ENCODE measurements at regions not wholly inside any gene's neighbourhood (a gene's known extent, or its start where the extent isn't known, plus 50 kb on each side); places are given as distances from the start of the nearest gene placed in this dataset.

DNA sequence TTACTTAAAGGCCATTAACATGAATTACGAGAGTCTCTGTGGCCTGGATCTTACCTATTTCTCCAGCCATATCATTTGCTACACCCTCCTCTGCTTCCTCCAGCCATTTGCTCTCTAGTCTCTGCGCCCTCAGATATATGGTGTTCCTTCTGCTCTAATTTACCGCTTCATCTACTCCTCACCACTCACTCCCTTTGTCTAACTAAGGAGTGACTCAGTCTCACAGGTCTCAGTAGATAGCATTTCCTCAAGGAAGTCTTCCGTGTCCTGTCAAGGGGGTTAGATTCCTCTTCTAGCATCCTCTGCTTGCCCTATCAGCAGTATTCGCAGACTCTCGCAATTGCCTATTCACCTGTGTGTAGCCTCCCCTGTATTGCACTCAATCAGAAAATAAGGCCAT is 892.1 kb upstream of the INTU start:
- TF ChIP-seq, protein P1, sequence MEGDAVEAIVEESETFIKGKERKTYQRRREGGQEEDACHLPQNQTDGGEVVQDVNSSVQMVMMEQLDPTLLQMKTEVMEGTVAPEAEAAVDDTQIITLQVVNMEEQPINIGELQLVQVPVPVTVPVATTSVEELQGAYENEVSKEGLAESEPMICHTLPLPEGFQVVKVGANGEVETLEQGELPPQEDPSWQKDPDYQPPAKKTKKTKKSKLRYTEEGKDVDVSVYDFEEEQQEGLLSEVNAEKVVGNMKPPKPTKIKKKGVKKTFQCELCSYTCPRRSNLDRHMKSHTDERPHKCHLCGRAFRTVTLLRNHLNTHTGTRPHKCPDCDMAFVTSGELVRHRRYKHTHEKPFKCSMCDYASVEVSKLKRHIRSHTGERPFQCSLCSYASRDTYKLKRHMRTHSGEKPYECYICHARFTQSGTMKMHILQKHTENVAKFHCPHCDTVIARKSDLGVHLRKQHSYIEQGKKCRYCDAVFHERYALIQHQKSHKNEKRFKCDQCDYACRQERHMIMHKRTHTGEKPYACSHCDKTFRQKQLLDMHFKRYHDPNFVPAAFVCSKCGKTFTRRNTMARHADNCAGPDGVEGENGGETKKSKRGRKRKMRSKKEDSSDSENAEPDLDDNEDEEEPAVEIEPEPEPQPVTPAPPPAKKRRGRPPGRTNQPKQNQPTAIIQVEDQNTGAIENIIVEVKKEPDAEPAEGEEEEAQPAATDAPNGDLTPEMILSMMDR (conservative IDR thresholded peaks at IDR 0.05; ENCODE audit: low read length): no peak
- no peak overlapping the region for H3K4me3 ChIP-seq (ENCODE audit: low read length)
- DNase-seq (ENCODE audit: low read depth): no peak

DNA sequence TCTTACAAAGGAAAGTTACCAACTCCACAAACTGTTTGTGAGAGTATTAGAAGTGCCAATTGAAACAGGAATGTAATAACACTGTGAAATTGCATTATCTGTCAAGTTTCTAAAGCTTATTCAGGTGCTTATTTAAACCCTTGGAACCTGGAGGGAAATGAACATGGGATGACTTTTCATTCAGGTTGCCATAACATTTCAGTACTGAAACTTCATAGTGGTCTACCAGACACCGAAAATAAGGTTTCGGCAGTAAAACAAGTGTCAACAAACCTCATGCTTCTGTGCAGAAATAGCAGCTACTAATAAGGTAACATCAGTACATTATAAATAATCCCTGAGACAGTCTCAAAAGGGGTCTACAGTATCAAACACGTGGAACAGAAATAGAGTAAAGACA is 890.7 kb upstream of the INTU start:
- TF ChIP-seq, protein P1 (conservative IDR thresholded peaks at IDR 0.05; ENCODE audit: low read length): no peak
- no peak for DNase-seq (ENCODE audit: low read depth)
- H3K4me3 ChIP-seq (ENCODE audit: low read length): no peak overlapping the region

DNA sequence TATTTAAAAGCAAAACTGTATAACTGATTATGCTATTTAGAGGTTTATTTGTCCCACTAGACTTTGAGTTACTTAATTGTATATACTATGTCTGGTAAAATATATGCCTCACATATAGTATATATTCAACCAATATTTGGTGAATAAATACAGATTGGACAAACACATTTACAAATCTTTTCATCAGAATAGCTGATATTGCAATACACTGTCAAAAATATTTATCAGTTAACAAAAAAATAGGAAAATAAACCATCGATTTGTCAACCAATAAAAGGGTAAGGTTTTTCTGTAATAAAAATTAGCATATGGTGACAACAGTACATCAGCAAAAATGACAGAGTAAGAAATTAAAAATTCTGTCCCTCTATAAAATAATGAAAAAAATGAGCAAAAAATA is 889.9 kb upstream of the INTU start:
- TF ChIP-seq, protein P1 (conservative IDR thresholded peaks at IDR 0.05; ENCODE audit: low read length): no peak
- DNase-seq (ENCODE audit: low read depth): no peak
- H3K4me3 ChIP-seq (ENCODE audit: low read length): no peak overlapping the region

DNA sequence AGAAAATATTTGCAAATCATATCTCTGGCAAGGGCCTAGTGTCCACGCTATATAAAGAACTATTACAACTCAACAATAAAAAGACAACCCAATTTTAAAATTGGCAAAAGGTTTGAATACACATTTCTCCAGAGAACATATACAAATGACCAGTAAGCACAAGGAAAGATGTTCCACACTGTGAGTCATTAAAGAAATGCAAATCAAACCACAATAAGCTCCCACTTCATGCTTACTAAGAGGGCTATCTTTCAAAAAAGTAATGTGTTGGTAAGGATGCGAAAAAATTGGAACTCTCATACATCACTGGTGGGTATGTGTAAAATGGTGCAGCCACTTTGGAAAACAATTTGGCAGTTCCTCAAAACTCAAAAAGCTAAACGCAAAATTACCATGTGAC is 884.0 kb upstream of the INTU start:
- TF ChIP-seq, protein P1 (conservative IDR thresholded peaks at IDR 0.05; ENCODE audit: low read length): no peak
- DNase-seq (ENCODE audit: low read depth): peak; percentile 13
- no peak overlapping the region for H3K4me3 ChIP-seq (ENCODE audit: low read length)

DNA sequence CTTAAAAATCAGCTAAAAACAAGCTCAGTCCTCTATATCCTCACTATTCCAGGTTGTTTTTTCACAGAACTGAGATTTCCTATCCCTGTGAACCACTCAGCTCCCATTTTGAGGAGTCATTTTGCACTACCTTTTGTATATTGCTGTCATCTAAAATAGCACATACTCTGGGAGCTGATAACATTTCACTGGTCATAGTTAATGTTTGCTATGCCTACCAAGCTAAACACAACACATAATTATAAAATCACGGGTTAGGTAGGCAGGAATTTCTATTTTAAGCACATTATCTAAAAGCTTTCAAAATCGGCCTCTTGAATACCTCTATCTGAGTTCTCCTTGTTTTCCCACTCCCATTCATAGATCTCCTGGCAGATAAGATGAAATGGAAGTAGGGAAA is 882.0 kb upstream of the INTU start:
- TF ChIP-seq, protein P1 (conservative IDR thresholded peaks at IDR 0.05; ENCODE audit: low read length): no peak
- no peak overlapping the region for H3K4me3 ChIP-seq (ENCODE audit: low read length)
- no peak for DNase-seq (ENCODE audit: low read depth)

DNA sequence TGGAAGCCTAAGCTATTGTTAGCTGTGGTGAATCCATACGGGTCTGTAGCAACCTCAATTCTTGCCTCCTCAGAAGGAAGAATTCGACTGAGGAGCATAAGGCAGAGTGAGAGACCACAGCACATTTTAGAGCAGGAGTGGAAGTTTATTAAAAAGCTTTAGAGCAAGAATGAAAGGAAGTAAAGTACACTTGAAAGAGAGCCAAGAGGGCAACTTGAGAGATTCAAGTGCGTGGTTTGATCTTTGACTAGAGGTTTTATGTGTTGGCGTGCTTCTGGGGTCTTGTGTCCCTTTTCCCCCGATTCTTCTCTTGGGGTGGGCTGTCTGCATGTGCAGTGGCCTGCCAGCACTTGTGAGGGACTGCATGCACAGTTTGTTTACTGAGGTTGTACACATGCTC is 880.6 kb upstream of the INTU start:
- TF ChIP-seq, protein P1 (conservative IDR thresholded peaks at IDR 0.05; ENCODE audit: low read length): no peak
- DNase-seq (ENCODE audit: low read depth): no peak
- no peak overlapping the region for H3K4me3 ChIP-seq (ENCODE audit: low read length)

DNA sequence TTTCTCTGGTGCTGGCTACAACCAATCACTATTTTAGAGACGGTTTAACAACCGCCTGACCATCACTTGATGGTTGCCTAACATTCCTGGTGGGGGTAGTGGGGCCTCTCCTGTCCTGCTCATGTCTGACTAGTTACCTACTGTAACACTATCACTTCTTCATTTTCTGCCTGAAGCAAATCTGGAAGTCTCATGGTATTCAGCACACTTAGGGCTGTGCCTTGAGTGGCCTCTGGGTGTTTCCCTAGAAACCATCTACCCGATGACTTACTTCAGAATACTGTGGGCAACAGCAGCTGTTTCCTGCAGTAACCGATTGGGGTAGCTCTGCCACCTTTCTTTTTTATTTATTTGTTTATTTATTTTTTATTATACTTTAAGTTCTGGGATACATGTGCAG is 880.1 kb upstream of the INTU start:
- DNase-seq (ENCODE audit: low read depth): no peak
- TF ChIP-seq, protein P1 (conservative IDR thresholded peaks at IDR 0.05; ENCODE audit: low read length): no peak
- H3K4me3 ChIP-seq (ENCODE audit: low read length): no peak overlapping the region
